ENCODE measurements at regions not wholly inside any gene's neighbourhood (a gene's known extent, or its start where the extent isn't known, plus 50 kb on each side); places are given as distances from the start of the nearest gene placed in this dataset.

GRCh38 chr5:2451100-2451499 lies 300.4 kb downstream of the IRX2 start:
- no peak overlapping the region for H3K4me3 ChIP-seq (ENCODE audit: low read depth, low read length)
- no peak for TF ChIP-seq CTCF (IDR thresholded peaks at IDR 0.05; ENCODE audit: control insufficient read depth, extremely low read depth, insufficient read depth)
- no peak for DNase-seq (ENCODE audit: low read depth)

- TF ChIP-seq CTCF (IDR thresholded peaks at IDR 0.05; ENCODE audit: control insufficient read depth, extremely low read depth, insufficient read depth), result no peak
- no peak overlapping the region for H3K4me3 ChIP-seq (ENCODE audit: low read depth, low read length)
- DNase-seq (ENCODE audit: low read depth), result no peak
Observed at GRCh38 chr5:2442496-2443354, 308.8 kb downstream of the IRX2 start.

GRCh38 chr5:2441495-2442180 lies 309.8 kb downstream of the IRX2 start:
- TF ChIP-seq CTCF (IDR thresholded peaks at IDR 0.05; ENCODE audit: control insufficient read depth, extremely low read depth, insufficient read depth), result no peak
- no peak for DNase-seq (ENCODE audit: low read depth)

GRCh38 chr5:2439608-2440007 lies 311.9 kb downstream of the IRX2 start:
- no peak for TF ChIP-seq CTCF (IDR thresholded peaks at IDR 0.05; ENCODE audit: control insufficient read depth, extremely low read depth, insufficient read depth)
- no peak overlapping the region for H3K4me3 ChIP-seq (ENCODE audit: low read depth, low read length)
- DNase-seq (ENCODE audit: low read depth), result no peak

More at GRCh38 chr5:2441495-2442180, 309.8 kb downstream of the IRX2 start:
- no peak overlapping the region for H3K4me3 ChIP-seq (ENCODE audit: low read depth, low read length)

- no peak for DNase-seq (ENCODE audit: low read depth)
- no peak overlapping the region for H3K4me3 ChIP-seq (ENCODE audit: low read depth, low read length)
- TF ChIP-seq CTCF (IDR thresholded peaks at IDR 0.05; ENCODE audit: control insufficient read depth, extremely low read depth, insufficient read depth), result no peak
Observed at GRCh38 chr5:2433086-2433485, 318.4 kb downstream of the IRX2 start.

GRCh38 chr5:2432076-2432920 lies 319.2 kb downstream of the IRX2 start:
- H3K4me3 ChIP-seq (ENCODE audit: low read depth, low read length), result no peak overlapping the region
- no peak for TF ChIP-seq CTCF (IDR thresholded peaks at IDR 0.05; ENCODE audit: control insufficient read depth, extremely low read depth, insufficient read depth)
- DNase-seq (ENCODE audit: low read depth), result no peak
